ENCODE measurements at regions not wholly inside any gene's neighbourhood (a gene's known extent, or its start where the extent isn't known, plus 50 kb on each side); places are given as distances from the start of the nearest gene placed in this dataset.

- ATAC-seq (ENCODE audit: low read depth): no peak
- H3K4me1 Mint-ChIP-seq: no peaks in the 10 kb centered on the region
- ChIA-PET POLR2A (no interaction called here), CTCF (no interaction called here)
- peaks cover 2% of the 10 kb centered on the region for H3K9me3 Mint-ChIP-seq
- no peak overlapping the region for H3K27ac Mint-ChIP-seq
- H3K27me3 Mint-ChIP-seq: no peaks in the 10 kb centered on the region
- no peak overlapping the region for H3K4me3 Mint-ChIP-seq
- intact Hi-C loops (cut with micrococcal nuclease): no loop called here
- no peaks in the 10 kb centered on the region for H3K36me3 Mint-ChIP-seq (ENCODE audit: low read depth)
- no peak for DNase-seq
- TF ChIP-seq CTCF (IDR thresholded peaks at IDR 0.05): no peak
These were observed 257.6 kb downstream of the CYP26B1 start for GRCh38 chr2:71889759-71890684.

GRCh38 chr2:71888751-71889445, 258.8 kb downstream of the CYP26B1 start:
- ATAC-seq (ENCODE audit: low read depth) (no peak), DNase-seq (no peak)
- no peaks in the 10 kb centered on the region for H3K4me1 Mint-ChIP-seq
- no peaks in the 10 kb centered on the region for H3K27me3 Mint-ChIP-seq
- peaks cover 2% of the 10 kb centered on the region for H3K9me3 Mint-ChIP-seq
- H3K27ac Mint-ChIP-seq: no peak overlapping the region
- ChIA-PET POLR2A (no interaction called here), CTCF (no interaction called here)
- TF ChIP-seq CTCF (IDR thresholded peaks at IDR 0.05): no peak
- H3K36me3 Mint-ChIP-seq (ENCODE audit: low read depth): no peaks in the 10 kb centered on the region
- no peak overlapping the region for H3K4me3 Mint-ChIP-seq
- intact Hi-C loops (cut with micrococcal nuclease): no loop called here

- H3K27me3 Mint-ChIP-seq: no peaks in the 10 kb centered on the region
- ChIA-PET POLR2A (no interaction called here), CTCF (no interaction called here)
- ATAC-seq (ENCODE audit: low read depth): no peak
- TF ChIP-seq CTCF (IDR thresholded peaks at IDR 0.05): no peak
- DNase-seq: no peak
- intact Hi-C loops (cut with micrococcal nuclease): no loop called here
- H3K9me3 Mint-ChIP-seq: peaks cover 2% of the 10 kb centered on the region
- H3K4me1 Mint-ChIP-seq: no peaks in the 10 kb centered on the region
- H3K36me3 Mint-ChIP-seq (ENCODE audit: low read depth): no peaks in the 10 kb centered on the region
- no peak overlapping the region for H3K27ac Mint-ChIP-seq
- H3K4me3 Mint-ChIP-seq: no peak overlapping the region
These were observed 260.5 kb downstream of the CYP26B1 start for GRCh38 chr2:71887196-71887595.

GRCh38 chr2:71886241-71886640, 261.4 kb downstream of the CYP26B1 start:
- ATAC-seq (ENCODE audit: low read depth): no peak
- ChIA-PET POLR2A (no interaction called here), CTCF (no interaction called here)
- H3K36me3 Mint-ChIP-seq (ENCODE audit: low read depth): no peaks in the 10 kb centered on the region
- no peak overlapping the region for H3K27ac Mint-ChIP-seq
- H3K9me3 Mint-ChIP-seq: peaks cover 2% of the 10 kb centered on the region
- DNase-seq: no peak
- intact Hi-C loops (cut with micrococcal nuclease): no loop called here
- no peak for TF ChIP-seq CTCF (IDR thresholded peaks at IDR 0.05)
- H3K4me1 Mint-ChIP-seq: no peaks in the 10 kb centered on the region
- no peak overlapping the region for H3K4me3 Mint-ChIP-seq
- peaks cover 2% of the 10 kb centered on the region for H3K27me3 Mint-ChIP-seq

GRCh38 chr2:71884303-71885042, 263.2 kb downstream of the CYP26B1 start:
- intact Hi-C loops (cut with micrococcal nuclease): no loop called here
- TF ChIP-seq CTCF (IDR thresholded peaks at IDR 0.05): no peak
- DNase-seq (no peak), ATAC-seq (ENCODE audit: low read depth) (no peak)
- H3K4me3 Mint-ChIP-seq: no peak overlapping the region
- H3K9me3 Mint-ChIP-seq: peaks cover 2% of the 10 kb centered on the region
- H3K4me1 Mint-ChIP-seq: no peaks in the 10 kb centered on the region
- ChIA-PET POLR2A (no interaction called here), CTCF (no interaction called here)
- H3K27me3 Mint-ChIP-seq: peaks cover 2% of the 10 kb centered on the region
- no peak overlapping the region for H3K27ac Mint-ChIP-seq
- no peaks in the 10 kb centered on the region for H3K36me3 Mint-ChIP-seq (ENCODE audit: low read depth)

Data from activated B cell treated with CpG ODN at 0.5 μM for 24 hours (primary cell).